Heart left ventricle (tissue), 13 donors: ENCODE measurements at regions not wholly inside any gene's neighbourhood (a gene's known extent, or its start where the extent isn't known, plus 50 kb on each side); places are given as distances from the start of the nearest gene placed in this dataset.

Source experiments
- CTCF ChIP-seq, 12 donors: fragments of 200-600 bp; sonication (generic) in 4 of 12; IDR thresholded peaks; one replicate each; pipeline versions ENCODE4 v1.5.0 to v1.8.0; 2018 to 2022; ENCODE audit warnings: antibody characterized with exemption in 12 of 12, mild to moderate bottlenecking in 5 of 12
- POLR2A ChIP-seq, 2 donors: fragments of 450-650 bp; IDR thresholded peaks; one replicate each; pipeline ENCODE4 v1.6.1; 2017; ENCODE audit warnings: antibody characterized with exemption in 2 of 2, mild to moderate bottlenecking in 2 of 2, moderate library complexity in 2 of 2
- donor health status: ischemic (EF 13 %, LVEDD 7.1; RV severe dilation, severe dysfunction).
- donor health status: DM: no; HTN: yes; CAD: no.
- donor health status: DM: no; HTN: no; CAD: no.
- donor health status: ischemic (EF 25% LVEDD 6.9; RV normal size, moderate dysfunction).
- donor health status: ischemic (EF 25% LVEDD 5.7; RV mildly dilated, moderate dysfunction).
- donor health status: ischemic (EF 35%, LVEDD 5.7; RV mildly dilated, moderate dysfunction).
- donor health status: nonischemic (EF 11% LVEDD 7.7; RV severe dilation, severe dysfunction).
- donor health status: DM: yes; HTN: yes; CAD: no.
- donor health status: PGD.
- donor health status: ischemic (EF 29% LVEDD 5.4; RV normal size, mild dysfunction).
- donor health status: nonischemic (EF 23%, LVEDD 6.1; RV moderate dilation, normal function).

- TF ChIP-seq CTCF (IDR thresholded peaks at IDR 0.05) (no peak), POLR2A (IDR thresholded peaks at IDR 0.05) (no peak)
Measured at GRCh38 chr2:105544591-105545377, 145.9 kb upstream of the FHL2 start.
